ENCODE measurements at regions not wholly inside any gene's neighbourhood (a gene's known extent, or its start where the extent isn't known, plus 50 kb on each side); places are given as distances from the start of the nearest gene placed in this dataset.
A peak's percentile ranks its signal among the peaks of the same experiment; 100 is the strongest.
"Not testable (repeated sequence)": the region's sequence is repeated elsewhere in the genome, so short reads cannot be mapped to it uniquely, and the experiment has no call there.

- FAIRE-seq (no peak), DNase-seq (ENCODE audit: low spot score) (no peak)
Measured at GRCh38 chr7:3135626-3136025, 92.0 kb upstream of the CARD11 start.

- DNase-seq (ENCODE audit: low spot score) = no peak
- FAIRE-seq = no peak
Measured at GRCh38 chr7:3138206-3138605, 94.5 kb upstream of the CARD11 start.

- no peak for DNase-seq (ENCODE audit: low spot score)
- no peak for FAIRE-seq
Measured at GRCh38 chr7:3138997-3139396, 95.3 kb upstream of the CARD11 start.

GRCh38 chr7:3140834-3141233 is 97.2 kb upstream of the CARD11 start:
- FAIRE-seq (no peak), DNase-seq (ENCODE audit: low spot score) (no peak)

GRCh38 chr7:3141326-3141725 is 97.7 kb upstream of the CARD11 start:
- DNase-seq (ENCODE audit: low spot score) = no peak
- FAIRE-seq = no peak

GRCh38 chr7:3143869-3144775 is 100.5 kb upstream of the CARD11 start:
- no peak for DNase-seq (ENCODE audit: low spot score)
- no peak for FAIRE-seq

GRCh38 chr7:3144776-3145125 is 101.1 kb upstream of the CARD11 start:
- not testable (repeated sequence) for DNase-seq (ENCODE audit: low spot score); FAIRE-seq

- DNase-seq (ENCODE audit: low spot score) (peak; percentile 14), FAIRE-seq (no peak)
Measured at GRCh38 chr7:3146571-3147226, 103.0 kb upstream of the CARD11 start.

GRCh38 chr7:3148471-3148870 is 104.8 kb upstream of the CARD11 start:
- not testable (repeated sequence) for DNase-seq (ENCODE audit: low spot score); FAIRE-seq

- FAIRE-seq = no peak
- DNase-seq (ENCODE audit: low spot score) = no peak
Measured at GRCh38 chr7:3149231-3149995, 105.7 kb upstream of the CARD11 start.

- no peak for FAIRE-seq
- DNase-seq (ENCODE audit: low spot score) = no peak
Measured at GRCh38 chr7:3150027-3150426, 106.4 kb upstream of the CARD11 start.

GRCh38 chr7:3151784-3152183 is 108.1 kb upstream of the CARD11 start:
- no peak for DNase-seq (ENCODE audit: low spot score)
- no peak for FAIRE-seq

- FAIRE-seq = no peak
- DNase-seq (ENCODE audit: low spot score) = no peak
Measured at GRCh38 chr7:3152714-3153113, 109.0 kb upstream of the CARD11 start.

- DNase-seq (ENCODE audit: low spot score) (no peak), FAIRE-seq (no peak)
Measured at GRCh38 chr7:3153118-3153517, 109.5 kb upstream of the CARD11 start.

- no peak for DNase-seq (ENCODE audit: low spot score)
- no peak for FAIRE-seq
Measured at GRCh38 chr7:3154317-3154716, 110.7 kb upstream of the CARD11 start.

- FAIRE-seq = peak; percentile 72
- DNase-seq (ENCODE audit: low spot score) = peak; percentile 40
Measured at GRCh38 chr7:3154881-3155494, 111.3 kb upstream of the CARD11 start.

GRCh38 chr7:3156508-3156907 is 112.8 kb upstream of the CARD11 start:
- FAIRE-seq = no peak

GRCh38 chr7:3157566-3158287 is 114.1 kb upstream of the CARD11 start:
- DNase-seq (ENCODE audit: low spot score) = peak; percentile 20
- FAIRE-seq = no peak

More at GRCh38 chr7:3156508-3156907, 112.8 kb upstream of the CARD11 start:
- no peak for DNase-seq (ENCODE audit: low spot score)

- no peak for FAIRE-seq
- DNase-seq (ENCODE audit: low spot score) = no peak
Measured at GRCh38 chr7:3158341-3158760, 114.7 kb upstream of the CARD11 start.

- DNase-seq (ENCODE audit: low spot score) (no peak), FAIRE-seq (no peak)
Measured at GRCh38 chr7:3159039-3159438, 115.4 kb upstream of the CARD11 start.

- DNase-seq (ENCODE audit: low spot score) (no peak), FAIRE-seq (no peak)
Measured at GRCh38 chr7:3159445-3159844, 115.8 kb upstream of the CARD11 start.

All from RCC 7860 (cell line).